ENCODE measurements at regions not wholly inside any gene's neighbourhood (a gene's known extent, or its start where the extent isn't known, plus 50 kb on each side); places are given as distances from the start of the nearest gene placed in this dataset.

DNA sequence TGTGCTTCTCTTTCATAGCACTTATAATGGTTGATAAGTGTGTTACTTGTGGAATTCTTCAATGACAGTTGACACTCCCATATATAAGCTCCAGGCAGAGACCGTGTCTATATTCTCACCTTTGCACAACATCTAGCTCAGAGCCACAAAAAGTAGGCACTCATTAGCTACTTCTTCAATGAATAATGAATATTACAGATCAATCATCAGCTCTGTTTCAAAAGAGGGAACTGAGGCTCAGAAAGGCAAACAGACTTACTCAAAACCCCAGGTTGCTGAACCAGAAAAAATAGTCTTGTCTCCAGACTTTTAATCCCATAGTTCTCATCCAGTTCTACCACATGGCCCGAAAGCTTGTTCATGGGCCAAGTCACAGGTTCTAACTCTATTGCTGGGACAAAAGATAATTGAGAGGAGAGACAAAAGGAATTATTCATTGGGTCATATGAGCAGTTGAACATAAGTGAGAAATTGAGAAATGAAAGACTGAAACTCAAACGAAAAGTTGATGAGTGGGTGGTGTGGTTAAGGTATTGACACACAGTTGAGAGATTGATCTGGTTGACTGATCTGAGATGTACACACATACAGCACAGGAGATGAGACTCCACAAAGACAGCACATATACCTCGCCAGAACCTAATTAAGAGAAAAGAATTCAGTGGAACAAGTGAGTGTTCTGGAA is 381.6 kb downstream of the EFNA5 start:
- TF ChIP-seq ZNF70 (CRISPR knock-in tag; IDR thresholded peaks at IDR 0.05) (no peak), ZFP3 (CRISPR knock-in tag; IDR thresholded peaks at IDR 0.05) (no peak), ESRRG (CRISPR knock-in tag; IDR thresholded peaks at IDR 0.05) (no peak), BACH2 (CRISPR knock-in tag; IDR thresholded peaks at IDR 0.05; ENCODE audit: borderline replicate concordance) (no peak), TOX (CRISPR knock-in tag; IDR thresholded peaks at IDR 0.05; ENCODE audit: borderline replicate concordance) (no peak), ARNTL (CRISPR knock-in tag; IDR thresholded peaks at IDR 0.05; ENCODE audit: borderline replicate concordance, low read depth) (no peak), PPARA (CRISPR knock-in tag; IDR thresholded peaks at IDR 0.05; ENCODE audit: borderline replicate concordance) (no peak), CSDC2 (CRISPR knock-in tag; IDR thresholded peaks at IDR 0.05) (no peak)
- TF ChIP-seq, protein P1, sequence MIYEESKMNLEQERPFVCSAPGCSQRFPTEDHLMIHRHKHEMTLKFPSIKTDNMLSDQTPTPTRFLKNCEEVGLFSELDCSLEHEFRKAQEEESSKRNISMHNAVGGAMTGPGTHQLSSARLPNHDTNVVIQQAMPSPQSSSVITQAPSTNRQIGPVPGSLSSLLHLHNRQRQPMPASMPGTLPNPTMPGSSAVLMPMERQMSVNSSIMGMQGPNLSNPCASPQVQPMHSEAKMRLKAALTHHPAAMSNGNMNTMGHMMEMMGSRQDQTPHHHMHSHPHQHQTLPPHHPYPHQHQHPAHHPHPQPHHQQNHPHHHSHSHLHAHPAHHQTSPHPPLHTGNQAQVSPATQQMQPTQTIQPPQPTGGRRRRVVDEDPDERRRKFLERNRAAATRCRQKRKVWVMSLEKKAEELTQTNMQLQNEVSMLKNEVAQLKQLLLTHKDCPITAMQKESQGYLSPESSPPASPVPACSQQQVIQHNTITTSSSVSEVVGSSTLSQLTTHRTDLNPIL (CRISPR knock-in tag; IDR thresholded peaks at IDR 0.05; ENCODE audit: low read depth) = no peak
- TF ChIP-seq, protein P2, sequence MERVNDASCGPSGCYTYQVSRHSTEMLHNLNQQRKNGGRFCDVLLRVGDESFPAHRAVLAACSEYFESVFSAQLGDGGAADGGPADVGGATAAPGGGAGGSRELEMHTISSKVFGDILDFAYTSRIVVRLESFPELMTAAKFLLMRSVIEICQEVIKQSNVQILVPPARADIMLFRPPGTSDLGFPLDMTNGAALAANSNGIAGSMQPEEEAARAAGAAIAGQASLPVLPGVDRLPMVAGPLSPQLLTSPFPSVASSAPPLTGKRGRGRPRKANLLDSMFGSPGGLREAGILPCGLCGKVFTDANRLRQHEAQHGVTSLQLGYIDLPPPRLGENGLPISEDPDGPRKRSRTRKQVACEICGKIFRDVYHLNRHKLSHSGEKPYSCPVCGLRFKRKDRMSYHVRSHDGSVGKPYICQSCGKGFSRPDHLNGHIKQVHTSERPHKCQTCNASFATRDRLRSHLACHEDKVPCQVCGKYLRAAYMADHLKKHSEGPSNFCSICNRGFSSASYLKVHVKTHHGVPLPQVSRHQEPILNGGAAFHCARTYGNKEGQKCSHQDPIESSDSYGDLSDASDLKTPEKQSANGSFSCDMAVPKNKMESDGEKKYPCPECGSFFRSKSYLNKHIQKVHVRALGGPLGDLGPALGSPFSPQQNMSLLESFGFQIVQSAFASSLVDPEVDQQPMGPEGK (CRISPR knock-in tag; IDR thresholded peaks at IDR 0.05; ENCODE audit: borderline replicate concordance) = no peak
- TF ChIP-seq, protein P3, sequence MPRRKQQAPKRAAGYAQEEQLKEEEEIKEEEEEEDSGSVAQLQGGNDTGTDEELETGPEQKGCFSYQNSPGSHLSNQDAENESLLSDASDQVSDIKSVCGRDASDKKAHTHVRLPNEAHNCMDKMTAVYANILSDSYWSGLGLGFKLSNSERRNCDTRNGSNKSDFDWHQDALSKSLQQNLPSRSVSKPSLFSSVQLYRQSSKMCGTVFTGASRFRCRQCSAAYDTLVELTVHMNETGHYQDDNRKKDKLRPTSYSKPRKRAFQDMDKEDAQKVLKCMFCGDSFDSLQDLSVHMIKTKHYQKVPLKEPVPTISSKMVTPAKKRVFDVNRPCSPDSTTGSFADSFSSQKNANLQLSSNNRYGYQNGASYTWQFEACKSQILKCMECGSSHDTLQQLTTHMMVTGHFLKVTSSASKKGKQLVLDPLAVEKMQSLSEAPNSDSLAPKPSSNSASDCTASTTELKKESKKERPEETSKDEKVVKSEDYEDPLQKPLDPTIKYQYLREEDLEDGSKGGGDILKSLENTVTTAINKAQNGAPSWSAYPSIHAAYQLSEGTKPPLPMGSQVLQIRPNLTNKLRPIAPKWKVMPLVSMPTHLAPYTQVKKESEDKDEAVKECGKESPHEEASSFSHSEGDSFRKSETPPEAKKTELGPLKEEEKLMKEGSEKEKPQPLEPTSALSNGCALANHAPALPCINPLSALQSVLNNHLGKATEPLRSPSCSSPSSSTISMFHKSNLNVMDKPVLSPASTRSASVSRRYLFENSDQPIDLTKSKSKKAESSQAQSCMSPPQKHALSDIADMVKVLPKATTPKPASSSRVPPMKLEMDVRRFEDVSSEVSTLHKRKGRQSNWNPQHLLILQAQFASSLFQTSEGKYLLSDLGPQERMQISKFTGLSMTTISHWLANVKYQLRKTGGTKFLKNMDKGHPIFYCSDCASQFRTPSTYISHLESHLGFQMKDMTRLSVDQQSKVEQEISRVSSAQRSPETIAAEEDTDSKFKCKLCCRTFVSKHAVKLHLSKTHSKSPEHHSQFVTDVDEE (CRISPR knock-in tag; IDR thresholded peaks at IDR 0.05) = no peak
- TF ChIP-seq, protein P4, sequence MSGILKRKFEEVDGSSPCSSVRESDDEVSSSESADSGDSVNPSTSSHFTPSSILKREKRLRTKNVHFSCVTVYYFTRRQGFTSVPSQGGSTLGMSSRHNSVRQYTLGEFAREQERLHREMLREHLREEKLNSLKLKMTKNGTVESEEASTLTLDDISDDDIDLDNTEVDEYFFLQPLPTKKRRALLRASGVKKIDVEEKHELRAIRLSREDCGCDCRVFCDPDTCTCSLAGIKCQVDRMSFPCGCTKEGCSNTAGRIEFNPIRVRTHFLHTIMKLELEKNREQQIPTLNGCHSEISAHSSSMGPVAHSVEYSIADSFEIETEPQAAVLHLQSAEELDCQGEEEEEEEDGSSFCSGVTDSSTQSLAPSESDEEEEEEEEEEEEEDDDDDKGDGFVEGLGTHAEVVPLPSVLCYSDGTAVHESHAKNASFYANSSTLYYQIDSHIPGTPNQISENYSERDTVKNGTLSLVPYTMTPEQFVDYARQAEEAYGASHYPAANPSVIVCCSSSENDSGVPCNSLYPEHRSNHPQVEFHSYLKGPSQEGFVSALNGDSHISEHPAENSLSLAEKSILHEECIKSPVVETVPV (CRISPR knock-in tag; IDR thresholded peaks at IDR 0.05) = no peak
